Suprapubic skin (tissue), 4 donors: ENCODE measurements at regions not wholly inside any gene's neighbourhood (a gene's known extent, or its start where the extent isn't known, plus 50 kb on each side); places are given as distances from the start of the nearest gene placed in this dataset.

Experiments used
- DNase-seq, 2 donors: peaks; one replicate each; pipeline ENCODE4 v3.0.0-alpha.2; 2019; ENCODE audit warnings: low spot score in 2 of 2
- H3K27ac ChIP-seq: fragments of 200-600 bp; sonication (generic); one replicate; pipeline ENCODE4 v1.5.1; 2019
- H3K27me3 ChIP-seq: fragments of 200-600 bp; sonication (generic); one replicate; pipeline ENCODE4 v1.5.1; 2019
- H3K36me3 ChIP-seq: fragments of 200-600 bp; sonication (generic); one replicate; pipeline ENCODE4 v1.5.1; 2019
- H3K4me1 ChIP-seq: fragments of 200-600 bp; sonication (generic); one replicate; pipeline ENCODE4 v1.5.1; 2019
- H3K4me3 ChIP-seq: fragments of 200-600 bp; sonication (generic); one replicate; pipeline ENCODE4 v1.5.1; 2019; ENCODE audit warnings: mild to moderate bottlenecking
- H3K9me3 ChIP-seq: fragments of 200-600 bp; sonication (generic); one replicate; pipeline ENCODE4 v1.5.1; 2019
- EP300 ChIP-seq: sonication (generic); formaldehyde crosslinking; IDR thresholded peaks from one replicate; pipeline ENCODE4 v1.6.1; 2017; ENCODE audit warnings: antibody characterized with exemption
- POLR2A ChIP-seq, 2 donors: fragments of 450-650 bp; IDR thresholded peaks; one replicate each; pipeline ENCODE4 v1.6.1; 2017; ENCODE audit warnings: antibody characterized with exemption in 2 of 2, mild to moderate bottlenecking in 2 of 2, moderate library complexity in 2 of 2
- POLR2AphosphoS5 ChIP-seq, 3 donors: sonication (generic); formaldehyde crosslinking; IDR thresholded peaks; one replicate each; pipeline ENCODE4 v1.6.1; 2017; ENCODE audit warnings: antibody characterized with exemption in 3 of 3
- WGBS: methylation state at CpG from one replicate; pipeline ENCODE4 v1.1.5; 2018; 5-methylcytosine and 5-hydroxymethylcytosine counted together
- TF ChIP-seq, protein P1 (sequence below), 2 donors: fragments of 200-600 bp in 1 of 2; fragments of 450-650 bp in 1 of 2; sonication (generic) in 1 of 2; IDR thresholded peaks; one replicate each; pipeline ENCODE4 v1.5.1; 2016 to 2019; ENCODE audit warnings: antibody characterized with exemption in 2 of 2, mild to moderate bottlenecking in 1 of 2, moderate library complexity in 1 of 2

DNA sequence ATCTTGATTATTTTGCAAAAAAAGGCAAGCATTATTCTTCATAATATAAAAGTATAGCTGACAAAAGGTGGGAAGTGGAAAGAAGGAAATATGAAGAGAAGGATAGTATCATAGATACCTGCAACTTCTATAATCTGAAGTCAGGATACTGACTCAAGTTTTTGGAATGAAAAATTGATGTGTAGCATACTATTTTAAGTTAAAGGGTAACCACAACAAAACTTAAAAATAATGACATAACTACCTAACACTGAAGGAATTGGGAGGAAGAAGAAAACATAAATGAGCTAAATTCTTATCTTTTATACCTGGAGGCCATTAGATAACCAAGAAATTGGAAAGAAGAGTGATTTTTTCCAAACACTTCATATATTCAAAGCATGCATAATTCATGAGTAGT is 51.8 kb upstream of the TLE1 start:
- no peak overlapping the region for H3K27ac ChIP-seq
- peaks cover 11% of the 10 kb centered on the region for H3K4me1 ChIP-seq
- H3K9me3 ChIP-seq: no peaks in the 10 kb centered on the region
- H3K36me3 ChIP-seq: no peaks in the 10 kb centered on the region
- H3K4me3 ChIP-seq: no peak overlapping the region
- no peak for DNase-seq
- H3K27me3 ChIP-seq: no peaks in the 10 kb centered on the region
- TF ChIP-seq, protein P1, sequence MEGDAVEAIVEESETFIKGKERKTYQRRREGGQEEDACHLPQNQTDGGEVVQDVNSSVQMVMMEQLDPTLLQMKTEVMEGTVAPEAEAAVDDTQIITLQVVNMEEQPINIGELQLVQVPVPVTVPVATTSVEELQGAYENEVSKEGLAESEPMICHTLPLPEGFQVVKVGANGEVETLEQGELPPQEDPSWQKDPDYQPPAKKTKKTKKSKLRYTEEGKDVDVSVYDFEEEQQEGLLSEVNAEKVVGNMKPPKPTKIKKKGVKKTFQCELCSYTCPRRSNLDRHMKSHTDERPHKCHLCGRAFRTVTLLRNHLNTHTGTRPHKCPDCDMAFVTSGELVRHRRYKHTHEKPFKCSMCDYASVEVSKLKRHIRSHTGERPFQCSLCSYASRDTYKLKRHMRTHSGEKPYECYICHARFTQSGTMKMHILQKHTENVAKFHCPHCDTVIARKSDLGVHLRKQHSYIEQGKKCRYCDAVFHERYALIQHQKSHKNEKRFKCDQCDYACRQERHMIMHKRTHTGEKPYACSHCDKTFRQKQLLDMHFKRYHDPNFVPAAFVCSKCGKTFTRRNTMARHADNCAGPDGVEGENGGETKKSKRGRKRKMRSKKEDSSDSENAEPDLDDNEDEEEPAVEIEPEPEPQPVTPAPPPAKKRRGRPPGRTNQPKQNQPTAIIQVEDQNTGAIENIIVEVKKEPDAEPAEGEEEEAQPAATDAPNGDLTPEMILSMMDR (IDR thresholded peaks at IDR 0.05): no peak
- no peak for TF ChIP-seq POLR2A (IDR thresholded peaks at IDR 0.05)
- TF ChIP-seq POLR2AphosphoS5 (IDR thresholded peaks at IDR 0.05): no peak

DNA sequence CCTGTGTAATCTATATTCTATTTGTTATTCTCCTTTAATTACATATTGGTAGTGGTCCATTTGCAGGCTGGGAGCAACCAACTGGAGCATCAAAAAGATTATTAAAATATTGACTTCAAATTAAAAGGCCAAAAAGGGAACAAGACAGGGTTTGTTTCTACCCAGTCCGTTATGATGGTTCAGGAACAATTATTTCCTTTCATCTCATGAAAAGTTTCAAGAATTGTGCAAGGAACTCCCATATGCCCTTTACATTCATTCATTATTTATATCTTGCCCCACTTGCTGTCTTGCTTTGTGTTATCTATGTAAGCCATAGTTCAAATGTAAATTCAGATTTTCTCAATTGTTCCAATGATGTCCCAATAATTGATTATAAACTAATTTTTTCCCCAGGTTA is 58.7 kb upstream of the TLE1 start:
- TF ChIP-seq, protein P1 (IDR thresholded peaks at IDR 0.05): no peak
- TF ChIP-seq POLR2AphosphoS5 (IDR thresholded peaks at IDR 0.05): no peak
- TF ChIP-seq POLR2A (IDR thresholded peaks at IDR 0.05): no peak
- no peak for TF ChIP-seq EP300
- H3K4me3 ChIP-seq: no peak overlapping the region
- WGBS: 52% methylated on average over 1 of the region's 1 CpG
- H3K9me3 ChIP-seq: no peaks in the 10 kb centered on the region
- no peak for DNase-seq
- no peaks in the 10 kb centered on the region for H3K36me3 ChIP-seq
- H3K27me3 ChIP-seq: no peaks in the 10 kb centered on the region
- no peaks in the 10 kb centered on the region for H3K4me1 ChIP-seq
- no peak overlapping the region for H3K27ac ChIP-seq

DNA sequence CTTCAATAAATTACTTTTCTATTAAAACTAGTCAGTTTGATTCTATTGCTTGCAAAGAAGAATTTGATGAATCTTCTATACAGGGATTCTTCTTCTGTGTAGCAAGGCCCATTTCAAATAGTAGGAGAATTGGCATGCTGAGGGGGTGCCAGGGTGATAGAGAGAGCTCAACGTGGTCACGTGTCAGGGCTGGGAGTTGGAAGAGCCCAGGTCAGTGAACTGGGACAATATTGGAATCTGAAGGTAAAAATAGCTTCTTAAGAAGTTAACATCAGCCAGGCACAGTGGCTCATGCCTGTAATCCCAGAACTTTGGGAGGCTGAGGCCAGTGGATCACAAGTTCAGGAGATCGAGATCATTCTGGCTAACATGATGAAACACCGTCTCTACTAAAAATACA is 64.1 kb upstream of the TLE1 start:
- Histone ChIP-seq H3K27ac (no peak overlapping the region), H3K4me1 (no peaks in the 10 kb centered on the region), H3K9me3 (no peaks in the 10 kb centered on the region), H3K27me3 (no peaks in the 10 kb centered on the region), H3K36me3 (no peaks in the 10 kb centered on the region), H3K4me3 (no peak overlapping the region)
- TF ChIP-seq EP300: no peak
- TF ChIP-seq POLR2A (IDR thresholded peaks at IDR 0.05): no peak
- TF ChIP-seq, protein P1 (IDR thresholded peaks at IDR 0.05): no peak
- TF ChIP-seq POLR2AphosphoS5 (IDR thresholded peaks at IDR 0.05): no peak
- 94% methylated on average over 4 of the region's 4 CpGs for WGBS
- DNase-seq: no peak

DNA sequence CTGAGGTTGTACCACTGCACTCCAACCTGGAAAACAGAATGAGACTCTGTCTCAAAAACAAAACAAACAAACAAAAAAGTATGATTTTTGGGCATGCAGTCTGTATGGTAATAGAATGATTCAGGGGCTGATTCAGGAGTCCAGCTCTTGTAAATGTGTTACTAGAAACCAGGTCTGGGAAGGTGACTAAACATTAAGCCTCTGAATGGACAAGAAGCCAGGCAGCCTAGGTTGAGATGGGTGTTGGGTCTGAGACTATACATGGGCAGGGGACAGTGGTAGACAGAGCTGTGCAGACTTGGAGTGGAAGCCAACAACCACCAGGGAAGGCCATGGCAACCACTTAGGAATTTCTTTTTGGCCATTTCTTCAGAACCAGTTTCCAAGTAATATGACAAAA is 64.9 kb upstream of the TLE1 start:
- Histone ChIP-seq H3K27me3 (no peaks in the 10 kb centered on the region), H3K9me3 (no peaks in the 10 kb centered on the region), H3K36me3 (no peaks in the 10 kb centered on the region), H3K4me1 (no peaks in the 10 kb centered on the region), H3K27ac (no peak overlapping the region), H3K4me3 (no peak overlapping the region)
- TF ChIP-seq POLR2AphosphoS5 (IDR thresholded peaks at IDR 0.05) (no peak), EP300 (no peak), POLR2A (IDR thresholded peaks at IDR 0.05) (no peak)
- TF ChIP-seq, protein P1 (IDR thresholded peaks at IDR 0.05): no peak
- DNase-seq: no peak

DNA sequence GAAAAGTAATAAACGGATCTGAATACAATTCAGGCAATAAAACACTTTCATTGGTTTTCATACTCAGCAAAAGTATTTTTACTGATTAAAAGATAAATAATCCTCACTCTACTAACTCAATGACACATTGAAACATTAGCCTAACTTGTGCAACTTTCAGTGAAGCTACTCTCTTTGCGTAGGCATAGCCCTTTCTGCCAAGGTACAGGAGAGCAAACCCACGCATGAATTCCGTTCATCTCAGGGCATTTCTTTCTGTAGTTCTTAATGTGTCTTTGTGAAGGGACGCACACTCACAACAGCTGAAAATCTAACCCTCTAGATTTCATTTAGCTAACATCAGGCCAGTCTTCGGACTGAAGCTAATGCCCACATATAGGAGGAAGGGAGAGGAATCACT is 66.4 kb upstream of the TLE1 start:
- DNase-seq: no peak
- Histone ChIP-seq H3K4me1 (no peaks in the 10 kb centered on the region), H3K9me3 (no peaks in the 10 kb centered on the region), H3K27ac (no peak overlapping the region), H3K27me3 (no peaks in the 10 kb centered on the region), H3K4me3 (no peak overlapping the region), H3K36me3 (no peaks in the 10 kb centered on the region)
- no peak for TF ChIP-seq EP300
- TF ChIP-seq POLR2A (IDR thresholded peaks at IDR 0.05): no peak
- TF ChIP-seq, protein P1 (IDR thresholded peaks at IDR 0.05): no peak
- no peak for TF ChIP-seq POLR2AphosphoS5 (IDR thresholded peaks at IDR 0.05)
- WGBS: 90% methylated on average over 6 of the region's 6 CpGs
